Body of pancreas (tissue), 4 donors: ENCODE measurements at regions not wholly inside any gene's neighbourhood (a gene's known extent, or its start where the extent isn't known, plus 50 kb on each side); places are given as distances from the start of the nearest gene placed in this dataset.

Source experiments
- POLR2A ChIP-seq, 3 donors: fragments of 450-650 bp; IDR thresholded peaks; one replicate each; pipeline ENCODE4 v1.6.1; 2016; ENCODE audit warnings: antibody characterized with exemption in 3 of 3, mild to moderate bottlenecking in 2 of 3
- TF ChIP-seq, protein P1 (sequence below), 7 experiments: fragments of 450-650 bp in 4 of 7; fragments of 200-600 bp in 3 of 7; sonication (generic) in 3 of 7; IDR thresholded peaks; one replicate each; pipeline ENCODE4 v1.5.1; 2016 to 2019; ENCODE audit warnings: antibody characterized with exemption in 7 of 7

- no peak for TF ChIP-seq POLR2A (IDR thresholded peaks at IDR 0.05)
- TF ChIP-seq, protein P1, sequence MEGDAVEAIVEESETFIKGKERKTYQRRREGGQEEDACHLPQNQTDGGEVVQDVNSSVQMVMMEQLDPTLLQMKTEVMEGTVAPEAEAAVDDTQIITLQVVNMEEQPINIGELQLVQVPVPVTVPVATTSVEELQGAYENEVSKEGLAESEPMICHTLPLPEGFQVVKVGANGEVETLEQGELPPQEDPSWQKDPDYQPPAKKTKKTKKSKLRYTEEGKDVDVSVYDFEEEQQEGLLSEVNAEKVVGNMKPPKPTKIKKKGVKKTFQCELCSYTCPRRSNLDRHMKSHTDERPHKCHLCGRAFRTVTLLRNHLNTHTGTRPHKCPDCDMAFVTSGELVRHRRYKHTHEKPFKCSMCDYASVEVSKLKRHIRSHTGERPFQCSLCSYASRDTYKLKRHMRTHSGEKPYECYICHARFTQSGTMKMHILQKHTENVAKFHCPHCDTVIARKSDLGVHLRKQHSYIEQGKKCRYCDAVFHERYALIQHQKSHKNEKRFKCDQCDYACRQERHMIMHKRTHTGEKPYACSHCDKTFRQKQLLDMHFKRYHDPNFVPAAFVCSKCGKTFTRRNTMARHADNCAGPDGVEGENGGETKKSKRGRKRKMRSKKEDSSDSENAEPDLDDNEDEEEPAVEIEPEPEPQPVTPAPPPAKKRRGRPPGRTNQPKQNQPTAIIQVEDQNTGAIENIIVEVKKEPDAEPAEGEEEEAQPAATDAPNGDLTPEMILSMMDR (IDR thresholded peaks at IDR 0.05) = no peak
Measured at GRCh38 chr22:27099946-27100722, 442.7 kb downstream of the MIAT start.
